B cell (primary cell): ENCODE measurements at regions not wholly inside any gene's neighbourhood (a gene's known extent, or its start where the extent isn't known, plus 50 kb on each side); places are given as distances from the start of the nearest gene placed in this dataset.

Source experiments
- ATAC-seq: fragments of 200-7000 bp; cut with Tn5 transposase; one replicate; pipeline ENCODE4 v1.10.0; 2021; ENCODE audit warnings: low read depth, mild to moderate bottlenecking, moderate number of reproducible peaks, moderate library complexity
- CTCF ChIA-PET: fragments of 350-600 bp; sonication (Branson Sonifier 250); formaldehyde crosslinking; loops from one replicate; lab custom pipeline; 2021; ENCODE audit warnings: antibody characterized with exemption, inconsistent platforms; lab: Charles Lee
- POLR2A ChIA-PET: fragments of 350-600 bp; sonication (Branson Sonifier 250); formaldehyde crosslinking; loops from one replicate; lab custom pipeline; 2021; ENCODE audit warnings: antibody characterized with exemption; lab: Charles Lee
- DNase-seq: peaks from one replicate; pipeline ENCODE4 v3.0.0; 2013
- H2AFZ ChIP-seq: 2 replicates; pipeline ENCODE4 v1.6.1; 2012; ENCODE audit warnings: mild to moderate bottlenecking, low read depth, low read length; ENCODE audit not compliant: insufficient read depth, poor library complexity, severe bottlenecking
- H3K27ac ChIP-seq, 2 donors: 1 replicate in 1 of 2; 2 replicates in 1 of 2; pipeline ENCODE4 v1.5.1; 2012 to 2013; ENCODE audit warnings: low read length in 2 of 2, mild to moderate bottlenecking in 2 of 2, moderate library complexity in 1 of 2
- H3K27me3 ChIP-seq, 4 experiments: fragments of 200-600 bp in 1 of 4; sonication (generic) in 1 of 4; replicated peaks in 1 of 4; 1 replicate in 2 of 4; 2 replicates in 2 of 4; pipeline versions ENCODE4 v1.6.1 to v1.7.0; 2013 to 2016; ENCODE audit warnings: low read length in 3 of 4, mild to moderate bottlenecking in 2 of 4, mixed read lengths in 1 of 4, moderate library complexity in 1 of 4; ENCODE audit not compliant: insufficient read depth in 4 of 4, control insufficient read depth in 3 of 4; ENCODE audit errors: control extremely low read depth in 1 of 4
- H3K36me3 ChIP-seq, 2 experiments: replicated peaks in 1 of 2; 1 replicate in 1 of 2; 2 replicates in 1 of 2; pipeline versions ENCODE4 v1.6.1 to v1.7.1; 2013; ENCODE audit warnings: low read length in 1 of 2; ENCODE audit not compliant: insufficient read depth in 2 of 2, control insufficient read depth in 1 of 2; ENCODE audit errors: control extremely low read depth in 1 of 2, extremely low read depth in 1 of 2
- H3K4me1 ChIP-seq, 2 donors: fragments of 200-600 bp in 1 of 2; sonication (generic) in 1 of 2; 1 replicate in 1 of 2; 2 replicates in 1 of 2; pipeline versions ENCODE4 v1.5.1 to v1.6.1; 2013 to 2017; ENCODE audit warnings: low read length in 2 of 2; ENCODE audit not compliant: control insufficient read depth in 2 of 2, insufficient read depth in 2 of 2
- H3K4me2 ChIP-seq: replicated peaks from 2 replicates; pipeline ENCODE3; 2012; ENCODE audit warnings: mild to moderate bottlenecking, low read depth, low read length; ENCODE audit not compliant: poor library complexity, severe bottlenecking
- H3K4me3 ChIP-seq, 5 experiments: fragments of 200-600 bp in 1 of 5; sonication (generic) in 1 of 5; 1 replicate in 3 of 5; 2 replicates in 2 of 5; pipeline versions ENCODE4 v1.5.1 to v1.7.0; 2011 to 2016; ENCODE audit warnings: low read length in 4 of 5, mild to moderate bottlenecking in 4 of 5, low read depth in 2 of 5, control low read depth in 1 of 5, moderate library complexity in 1 of 5; ENCODE audit not compliant: insufficient read depth in 1 of 5; ENCODE audit errors: control extremely low read depth in 1 of 5, extremely low read depth in 1 of 5
- H3K79me2 ChIP-seq: fragments of 200-600 bp; sonication (generic); one replicate; pipeline ENCODE4 v1.6.0; 2016; ENCODE audit warnings: low read length; ENCODE audit not compliant: control insufficient read depth, insufficient read depth
- H3K9ac ChIP-seq: fragments of 200-600 bp; sonication (generic); 2 replicates; pipeline ENCODE4 v1.6.1; 2017; ENCODE audit warnings: mild to moderate bottlenecking, low read length, moderate library complexity
- H3K9me3 ChIP-seq, 3 donors: one replicate each; pipeline versions ENCODE4 v1.6.1 to v1.7.1; 2013; ENCODE audit warnings: low read length in 2 of 3; ENCODE audit not compliant: control insufficient read depth in 2 of 3, insufficient read depth in 1 of 3; ENCODE audit errors: control extremely low read depth in 1 of 3
- H4K20me1 ChIP-seq: 2 replicates; pipeline ENCODE4 v1.6.0; 2012; ENCODE audit warnings: mild to moderate bottlenecking, low read length; ENCODE audit not compliant: insufficient read depth, control insufficient read depth, poor library complexity, severe bottlenecking
- H3K27ac Mint-ChIP-seq: one replicate; pipeline ENCODE4 v1.8.0; 2021; ENCODE audit warnings: mixed read lengths
- H3K27me3 Mint-ChIP-seq: one replicate; pipeline ENCODE4 v1.8.0; 2021; ENCODE audit warnings: mixed read lengths
- H3K4me1 Mint-ChIP-seq: one replicate; pipeline ENCODE4 v1.8.0; 2021; ENCODE audit warnings: mixed read lengths
- H3K4me3 Mint-ChIP-seq: one replicate; pipeline ENCODE4 v1.8.0; 2021; ENCODE audit warnings: mixed read lengths
- H3K9me3 Mint-ChIP-seq: one replicate; pipeline ENCODE4 v1.8.0; 2022; ENCODE audit warnings: mixed read lengths; ENCODE audit not compliant: insufficient read depth
- EZH2 ChIP-seq: IDR thresholded peaks from 2 replicates; pipeline ENCODE4 v1.6.1; 2012; ENCODE audit warnings: borderline replicate concordance, low read depth, mild to moderate bottlenecking, moderate library complexity, low read length; ENCODE audit not compliant: insufficient read depth, poor library complexity, severe bottlenecking
- WGBS: methylation state at CpG from one replicate; pipeline ENCODE4 v1.1.5; 2013; ENCODE audit warnings: missing lambda C conversion rate; ENCODE audit not compliant: insufficient coverage; 5-methylcytosine and 5-hydroxymethylcytosine counted together
- intact Hi-C: fragments of 100-400 bp; cut with micrococcal nuclease; formaldehyde crosslinking; loops from one replicate; pipeline ENCODE4 v1.10.0; 2022
- TF ChIP-seq, protein P1 (sequence below): fragments of 200-600 bp; IDR thresholded peaks from one replicate; pipeline ENCODE4 v1.8.0; 2022; ENCODE audit warnings: antibody characterized with exemption, mild to moderate bottlenecking

GRCh38 chr2:35598310-35598709, 757.3 kb upstream of the CRIM1 start:
- peaks cover 0 to 18% (median 1%) of the 10 kb centered on the region in 3 donors for H3K9me3 ChIP-seq
- Mint-ChIP-seq H3K4me3 (no peak overlapping the region), H3K9me3 (peaks cover 2% of the 10 kb centered on the region), H3K27ac (no peak overlapping the region), H3K27me3 (no peaks in the 10 kb centered on the region), H3K4me1 (no peaks in the 10 kb centered on the region)
- H3K36me3 ChIP-seq: no peaks in the 10 kb centered on the region
- no peaks in the 10 kb centered on the region for H3K4me1 ChIP-seq
- CTCF ChIA-PET: no interaction called here
- TF ChIP-seq, protein P1, sequence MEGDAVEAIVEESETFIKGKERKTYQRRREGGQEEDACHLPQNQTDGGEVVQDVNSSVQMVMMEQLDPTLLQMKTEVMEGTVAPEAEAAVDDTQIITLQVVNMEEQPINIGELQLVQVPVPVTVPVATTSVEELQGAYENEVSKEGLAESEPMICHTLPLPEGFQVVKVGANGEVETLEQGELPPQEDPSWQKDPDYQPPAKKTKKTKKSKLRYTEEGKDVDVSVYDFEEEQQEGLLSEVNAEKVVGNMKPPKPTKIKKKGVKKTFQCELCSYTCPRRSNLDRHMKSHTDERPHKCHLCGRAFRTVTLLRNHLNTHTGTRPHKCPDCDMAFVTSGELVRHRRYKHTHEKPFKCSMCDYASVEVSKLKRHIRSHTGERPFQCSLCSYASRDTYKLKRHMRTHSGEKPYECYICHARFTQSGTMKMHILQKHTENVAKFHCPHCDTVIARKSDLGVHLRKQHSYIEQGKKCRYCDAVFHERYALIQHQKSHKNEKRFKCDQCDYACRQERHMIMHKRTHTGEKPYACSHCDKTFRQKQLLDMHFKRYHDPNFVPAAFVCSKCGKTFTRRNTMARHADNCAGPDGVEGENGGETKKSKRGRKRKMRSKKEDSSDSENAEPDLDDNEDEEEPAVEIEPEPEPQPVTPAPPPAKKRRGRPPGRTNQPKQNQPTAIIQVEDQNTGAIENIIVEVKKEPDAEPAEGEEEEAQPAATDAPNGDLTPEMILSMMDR: no peak
- no peak for TF ChIP-seq EZH2
- no peak for DNase-seq
- no peak overlapping the region for H2AFZ ChIP-seq
- no peak overlapping the region for H3K4me2 ChIP-seq
- no peaks in the 10 kb centered on the region for H3K79me2 ChIP-seq
- H3K27me3 ChIP-seq: no peaks in the 10 kb centered on the region
- H3K4me3 ChIP-seq: no peak overlapping the region
- no peaks in the 10 kb centered on the region for H4K20me1 ChIP-seq
- WGBS: 85% methylated on average over 1 of the region's 1 CpG
- H3K27ac ChIP-seq: no peak overlapping the region
- POLR2A ChIA-PET: no interaction called here
- ATAC-seq: no peak
- H3K9ac ChIP-seq: no peak overlapping the region
- intact Hi-C loops: no loop called here

- Histone ChIP-seq H4K20me1 (no peaks in the 10 kb centered on the region), H3K36me3 (no peaks in the 10 kb centered on the region), H3K4me3 (no peak overlapping the region), H3K27ac (no peak overlapping the region), H3K4me2 (no peak overlapping the region), H2AFZ (no peak overlapping the region), H3K27me3 (no peaks in the 10 kb centered on the region), H3K9me3 (peaks cover 0 to 3% (median 1%) of the 10 kb centered on the region in 3 donors), H3K9ac (no peak overlapping the region), H3K79me2 (no peaks in the 10 kb centered on the region), H3K4me1 (no peaks in the 10 kb centered on the region)
- ATAC-seq (no peak), DNase-seq (no peak)
- CTCF ChIA-PET: no interaction called here
- Mint-ChIP-seq H3K9me3 (peaks cover 5% of the 10 kb centered on the region), H3K27ac (no peak overlapping the region), H3K27me3 (no peaks in the 10 kb centered on the region), H3K4me1 (no peaks in the 10 kb centered on the region), H3K4me3 (no peak overlapping the region)
- TF ChIP-seq, protein P1: no peak
- no peak for TF ChIP-seq EZH2
- intact Hi-C loops: no loop called here
- POLR2A ChIA-PET: no interaction called here
- no CpG with 5 or more reads among the region's 1 CpG for WGBS
Observed at GRCh38 chr2:35591886-35592285, 763.7 kb upstream of the CRIM1 start.
